Activated CD4-positive, alpha-beta T cell treated with anti-CD3 and anti-CD28 coated beads, Interleukin-2, amount 50 U/mL, for 48 hours (primary cell): ENCODE measurements at regions not wholly inside any gene's neighbourhood (a gene's known extent, or its start where the extent isn't known, plus 50 kb on each side); places are given as distances from the start of the nearest gene placed in this dataset.
"Not testable (repeated sequence)": the region's sequence is repeated elsewhere in the genome, so short reads cannot be mapped to it uniquely, and the experiment has no call there.

Source experiments
- DNase-seq, 2 experiments: peaks; one replicate each; pipeline ENCODE4 v3.0.0-alpha.2; 2020

GRCh38 chr21:5138687-5139086 is 5382.7 kb upstream of the TPTE start:
- DNase-seq = not testable (repeated sequence)

- not testable (repeated sequence) for DNase-seq
Measured at GRCh38 chr21:5139528-5139927, 5381.9 kb upstream of the TPTE start.

DNA sequence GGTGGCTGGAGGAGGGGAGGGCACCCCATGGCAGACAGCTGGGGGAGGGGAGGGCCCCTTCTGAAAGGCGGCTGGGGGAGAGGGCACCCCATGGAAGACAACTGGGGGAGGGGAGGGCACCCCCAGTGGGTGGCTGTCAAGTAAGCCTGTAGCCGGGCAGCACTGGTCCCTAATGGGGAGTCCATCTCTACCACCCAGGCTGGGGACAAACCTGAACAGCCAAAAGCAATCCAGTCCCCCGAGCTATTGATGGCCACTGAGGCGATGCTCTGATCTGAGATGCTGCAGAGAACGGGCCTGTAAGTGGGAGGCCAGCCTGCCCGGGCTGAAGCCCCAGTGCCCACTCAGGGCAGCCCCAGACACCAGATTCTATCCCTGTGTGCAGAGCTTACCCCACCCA is 5378.4 kb upstream of the TPTE start:
- DNase-seq = not testable (repeated sequence)

DNA sequence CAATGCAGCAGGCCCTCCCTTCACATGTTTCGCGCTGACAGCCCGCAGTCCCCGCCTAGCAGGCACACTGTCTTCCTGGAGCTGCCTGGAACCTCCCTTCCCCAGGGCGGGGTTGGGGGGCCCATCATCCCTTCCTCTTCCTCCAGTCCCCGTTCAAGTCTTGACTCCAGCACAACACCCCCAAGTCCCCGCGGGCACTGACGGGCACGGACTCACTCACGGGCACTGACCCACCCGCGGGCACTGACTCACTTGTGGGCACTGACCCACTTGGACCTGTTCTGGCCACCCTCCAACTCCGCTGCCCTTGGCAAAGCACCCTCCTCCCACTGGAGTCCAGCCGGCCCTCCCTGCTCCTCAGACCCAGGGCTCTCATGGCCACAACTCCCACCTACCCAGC is 5376.7 kb upstream of the TPTE start:
- DNase-seq = not testable (repeated sequence)

GRCh38 chr21:5147685-5148084 is 5373.7 kb upstream of the TPTE start:
- DNase-seq = peak; percentile 26 to 41

DNA sequence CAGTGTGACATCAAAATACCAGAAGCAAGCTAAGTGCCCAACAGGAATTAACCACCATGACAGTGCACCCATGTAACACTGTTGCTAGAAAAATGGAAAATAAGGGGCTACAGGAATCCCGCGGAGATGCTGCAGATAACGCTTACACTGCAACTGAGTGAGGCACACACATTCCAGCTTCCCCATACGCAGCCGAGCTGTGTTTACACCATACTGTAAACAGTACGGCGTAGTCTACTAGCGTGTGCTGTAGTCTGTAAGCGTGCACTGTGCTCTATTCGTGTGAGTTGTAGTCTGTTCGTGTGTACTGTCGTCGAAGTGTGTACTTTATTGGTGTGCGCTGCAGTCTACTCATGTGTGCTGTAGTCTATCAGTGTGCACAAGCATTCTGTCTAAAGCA is 5372.2 kb upstream of the TPTE start:
- DNase-seq = not testable (repeated sequence)

DNA sequence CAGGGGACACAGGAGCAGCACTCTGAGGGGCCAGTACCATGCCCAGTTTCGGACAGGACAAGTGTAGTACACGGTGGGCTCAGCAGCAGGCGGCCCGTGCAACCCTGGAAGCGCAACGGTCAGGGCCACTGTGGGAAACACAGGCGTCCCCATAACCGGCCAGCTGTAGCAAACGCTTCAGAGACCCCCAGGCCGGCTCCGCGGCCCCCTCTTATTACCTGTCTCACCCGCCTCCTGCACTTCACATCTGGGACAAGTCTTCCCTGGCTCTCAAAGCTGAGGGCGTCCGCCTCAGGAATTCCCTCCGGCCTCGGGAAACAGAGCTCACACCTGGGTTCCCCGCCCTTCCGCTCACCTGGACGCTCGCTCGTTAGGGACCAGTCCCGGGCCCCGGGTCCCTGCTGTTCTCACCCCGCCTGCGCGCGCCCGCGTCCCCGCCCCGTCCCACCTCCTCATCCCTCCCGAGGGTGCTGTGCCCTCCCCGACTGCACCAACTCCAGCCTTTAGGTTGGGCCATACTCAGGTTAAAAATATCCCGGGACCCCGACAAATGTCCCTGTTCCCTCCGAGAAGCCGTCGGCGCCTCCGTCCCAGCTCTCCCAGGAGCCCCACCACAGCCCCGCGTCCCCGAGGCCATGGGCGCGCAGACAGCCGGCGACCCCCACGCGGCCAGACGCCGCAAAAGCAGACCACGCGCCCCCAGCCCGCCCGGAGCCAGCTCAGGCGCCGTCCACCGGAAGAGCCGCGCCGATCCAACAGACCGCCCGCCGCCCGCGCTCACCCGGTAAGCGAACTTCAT is 5367.3 kb upstream of the TPTE start:
- DNase-seq = not testable (repeated sequence)

DNA sequence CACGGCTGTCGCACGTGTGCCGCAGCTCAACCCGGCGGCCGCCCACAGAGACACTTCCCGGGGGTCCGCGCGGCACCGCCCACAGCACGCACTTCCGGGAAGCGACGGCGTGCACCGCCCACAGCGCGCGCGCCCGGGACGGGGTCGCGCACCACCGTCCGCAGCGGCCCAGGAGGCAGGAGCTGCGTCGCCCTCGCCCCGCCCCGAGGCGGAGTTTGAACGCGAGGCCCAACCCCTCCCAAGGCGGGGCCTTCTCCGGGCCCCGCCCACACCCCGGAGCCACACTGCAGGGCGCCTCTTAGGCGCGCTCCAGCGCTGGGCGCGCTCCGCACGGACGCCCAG is 5366.8 kb upstream of the TPTE start:
- DNase-seq = peak; percentile 77 to 84

DNA sequence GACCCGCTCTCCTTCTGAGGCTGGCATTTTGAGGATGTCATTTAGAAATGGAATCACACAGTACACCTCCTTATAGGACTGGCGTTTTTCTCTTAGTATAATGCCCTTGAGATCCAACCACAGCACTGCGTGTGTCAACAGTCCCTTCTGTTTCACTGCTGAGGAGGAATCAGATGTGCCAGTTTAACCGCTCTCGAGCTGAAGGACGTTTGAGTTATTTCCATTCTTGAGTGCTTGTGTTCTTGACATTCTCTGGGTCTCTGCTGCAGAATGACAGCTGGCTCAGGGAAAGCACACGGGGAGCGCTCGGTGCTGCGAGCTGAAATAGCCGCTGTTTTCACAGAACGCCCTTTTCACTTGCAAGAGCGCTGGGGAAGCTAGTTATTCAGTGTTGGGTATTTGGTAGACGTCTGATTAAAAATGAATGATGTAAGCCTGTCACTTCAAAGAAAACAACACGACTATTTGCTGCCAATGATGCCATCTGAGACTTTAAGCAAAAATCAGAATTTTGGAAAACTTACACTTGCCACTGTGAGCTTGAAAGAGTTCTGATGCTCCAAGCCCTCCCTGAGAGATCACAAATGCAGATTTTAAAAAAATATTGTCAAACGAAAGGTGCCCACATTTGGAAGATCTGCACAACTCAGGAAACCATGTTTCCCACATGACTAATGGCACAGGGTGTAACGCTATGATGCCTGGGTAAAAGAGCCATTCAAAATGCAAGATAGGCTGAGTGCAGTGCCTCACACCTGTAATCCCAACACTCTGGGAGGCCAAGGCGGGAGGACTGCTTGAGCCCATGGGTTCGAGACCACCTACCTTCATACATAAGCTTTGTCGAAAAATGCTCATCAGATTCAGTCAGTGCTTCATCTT is 5358.4 kb upstream of the TPTE start:
- not testable (repeated sequence) for DNase-seq

DNA sequence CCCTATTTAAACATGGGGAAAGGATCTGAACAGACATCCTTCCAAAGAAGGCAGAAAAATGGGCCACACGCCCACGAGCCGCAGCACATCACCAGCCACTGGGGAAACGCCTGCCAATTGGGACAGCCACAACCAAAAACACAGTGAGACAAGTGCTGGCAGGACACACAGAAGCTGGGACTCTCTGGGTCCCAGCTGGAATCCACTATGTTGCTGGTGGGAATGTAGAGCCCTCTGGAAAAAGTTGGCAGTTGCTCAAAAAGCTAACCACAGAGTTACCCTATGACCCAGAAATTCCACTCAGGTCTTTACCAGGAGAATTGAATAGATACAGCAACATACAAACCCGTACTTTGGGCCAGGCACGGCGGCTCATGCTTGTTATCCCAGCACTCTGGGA is 5355.6 kb upstream of the TPTE start:
- DNase-seq = not testable (repeated sequence)
